ENCODE measurements at regions not wholly inside any gene's neighbourhood (a gene's known extent, or its start where the extent isn't known, plus 50 kb on each side); places are given as distances from the start of the nearest gene placed in this dataset.
"Not testable (repeated sequence)": the region's sequence is repeated elsewhere in the genome, so short reads cannot be mapped to it uniquely, and the experiment has no call there.

DNA sequence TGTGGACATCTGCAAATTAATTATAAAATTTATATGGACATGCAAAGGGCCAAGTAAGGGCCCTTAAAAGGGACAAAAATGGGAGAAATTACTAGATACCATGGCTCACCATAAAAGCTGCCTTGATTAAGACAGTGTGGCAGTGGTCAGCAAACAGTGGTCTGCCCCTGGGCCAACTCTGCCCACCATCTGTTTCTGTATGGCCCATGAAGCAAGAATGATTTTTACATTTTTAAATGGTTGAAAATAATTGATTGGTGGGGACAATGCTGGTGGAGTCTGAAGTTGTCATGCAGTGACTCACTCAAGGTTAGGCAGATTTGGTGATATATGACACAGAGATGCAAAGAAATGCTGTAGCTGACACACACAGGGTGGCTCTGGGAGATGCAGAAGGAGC, 143.2 kb upstream of the PRDM7 start:
- not testable (repeated sequence) for H3K36me3 ChIP-seq; H3K27me3 ChIP-seq; DNase-seq (ENCODE audit: low spot score in 2 of 2); H3K4me3 ChIP-seq; H3K9me3 ChIP-seq; H3K27ac ChIP-seq; H3K4me1 ChIP-seq

DNA sequence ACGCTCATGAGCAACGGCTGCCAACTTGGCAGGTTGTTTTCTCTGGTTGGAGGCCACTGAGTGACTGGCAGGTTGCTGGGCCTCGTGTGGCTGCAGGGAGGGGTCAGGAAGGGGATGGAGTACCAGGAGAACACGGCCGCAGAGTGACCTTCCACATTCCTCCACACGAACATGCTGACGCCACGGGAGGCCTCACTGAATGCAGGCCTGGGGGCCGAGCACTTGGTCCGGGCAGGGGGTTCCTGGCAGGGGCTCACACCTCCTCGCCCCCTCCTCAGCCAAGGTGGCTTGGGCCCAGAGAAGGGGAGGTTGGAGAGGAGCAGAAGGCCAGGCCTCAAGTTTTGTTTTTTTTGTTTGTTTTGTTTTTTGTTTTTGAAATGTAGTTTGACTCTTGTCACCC, 98.5 kb upstream of the PRDM7 start:
- not testable (repeated sequence) for H3K27ac ChIP-seq

DNA sequence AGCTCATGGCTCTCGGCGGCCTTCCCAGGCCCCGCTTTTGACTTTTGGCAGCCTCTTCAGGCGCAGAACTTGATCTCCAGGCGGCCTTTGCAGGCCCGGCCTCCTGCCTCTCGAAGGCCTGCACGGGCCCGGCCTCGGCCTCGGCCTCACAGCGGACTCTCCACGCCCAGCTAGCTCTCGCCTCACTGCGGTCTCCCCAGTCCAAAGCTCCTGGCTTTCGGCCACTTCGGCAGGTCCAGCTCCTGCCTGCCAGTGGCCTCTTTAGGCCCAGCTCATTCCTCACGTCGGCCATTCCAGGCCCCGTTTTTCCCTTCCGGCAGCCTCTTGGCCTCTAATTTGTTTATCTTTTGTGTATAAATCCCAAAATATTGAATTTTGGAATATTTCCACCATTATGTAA, 94.5 kb upstream of the PRDM7 start:
- WGBS = 100% methylated on average over 1 of the region's 21 CpGs
- H3K36me3 ChIP-seq; H3K4me1 ChIP-seq; H3K9me3 ChIP-seq; H3K4me3 ChIP-seq; H3K27me3 ChIP-seq; H3K27ac ChIP-seq; DNase-seq (ENCODE audit: low spot score in 2 of 2): not testable (repeated sequence)

More for the DNA sequence above, 98.5 kb upstream of the PRDM7 start:
- not testable (repeated sequence) for H3K4me3 ChIP-seq, H3K27me3 ChIP-seq, H3K4me1 ChIP-seq, H3K9me3 ChIP-seq, H3K36me3 ChIP-seq
- WGBS = no CpG with 5 or more reads among the region's 11 CpGs
- peak in 1 of 2 donors; percentile 60 for DNase-seq (ENCODE audit: low spot score in 2 of 2)

DNA sequence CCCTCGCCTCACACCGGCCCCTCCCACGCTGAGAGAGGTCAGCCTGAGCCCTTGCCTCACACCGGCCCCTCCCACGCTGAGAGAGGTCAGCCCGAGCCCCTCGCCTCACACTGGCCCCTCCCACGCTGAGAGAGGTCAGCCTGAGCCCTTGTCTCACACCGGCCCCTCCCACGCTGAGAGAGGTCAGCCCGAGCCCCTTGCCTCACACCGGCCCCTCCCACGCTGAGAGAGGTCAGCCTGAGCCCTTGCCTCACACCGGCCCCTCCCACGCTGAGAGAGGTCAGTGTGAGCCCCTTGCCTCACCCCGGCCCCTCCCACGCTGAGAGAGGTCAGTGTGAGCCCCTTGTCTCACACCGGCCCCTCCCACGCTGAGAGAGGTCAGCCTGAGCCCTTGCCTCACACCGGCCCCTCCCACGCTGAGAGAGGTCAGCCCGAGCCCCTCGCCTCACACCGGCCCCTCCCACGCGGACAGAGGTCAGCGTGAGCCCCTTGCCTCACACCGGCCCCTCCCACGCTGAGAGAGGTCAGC, 92.1 kb upstream of the PRDM7 start:
- not testable (repeated sequence) for H3K27ac ChIP-seq; H3K4me1 ChIP-seq; H3K27me3 ChIP-seq; H3K4me3 ChIP-seq; H3K36me3 ChIP-seq; H3K9me3 ChIP-seq; DNase-seq (ENCODE audit: low spot score in 2 of 2)
- WGBS = 95% methylated on average over 13 of the region's 29 CpGs

DNA sequence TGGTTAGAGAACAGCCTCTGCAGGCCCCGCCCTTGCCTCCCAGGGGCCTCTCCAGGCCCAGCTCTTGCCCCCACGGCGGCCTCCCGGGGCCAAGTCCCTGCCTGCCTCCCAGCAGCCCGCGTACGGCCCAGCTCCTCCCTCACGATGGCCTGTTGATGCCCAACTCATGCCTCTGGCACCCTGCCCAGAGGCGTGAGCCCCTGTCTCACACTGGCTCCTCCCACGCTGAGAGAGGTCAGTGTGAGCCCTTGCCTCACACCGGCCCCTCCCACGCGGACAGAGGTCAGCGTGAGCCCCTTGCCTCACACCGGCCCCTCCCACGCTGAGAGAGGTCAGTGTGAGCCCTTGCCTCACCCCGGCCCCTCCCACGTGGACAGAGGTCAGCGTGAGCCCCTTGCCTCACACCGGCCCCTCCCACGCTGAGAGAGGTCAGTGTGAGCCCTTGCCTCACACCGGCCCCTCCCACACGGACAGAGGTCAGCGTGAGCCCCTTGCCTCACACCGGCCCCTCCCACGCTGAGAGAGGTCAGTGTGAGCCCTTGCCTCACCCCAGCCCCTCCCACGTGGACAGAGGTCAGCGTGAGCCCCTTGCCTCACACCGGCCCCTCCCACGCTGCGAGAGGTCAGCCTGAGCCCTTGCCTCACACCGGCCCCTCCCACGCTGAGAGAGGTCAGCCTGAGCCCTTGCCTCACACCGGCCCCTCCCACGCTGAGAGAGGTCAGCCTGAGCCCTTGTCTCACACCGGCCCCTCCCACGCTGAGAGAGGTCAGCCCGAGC, 91.4 kb upstream of the PRDM7 start:
- not testable (repeated sequence) for H3K4me1 ChIP-seq; H3K27ac ChIP-seq; H3K4me3 ChIP-seq; H3K36me3 ChIP-seq; DNase-seq (ENCODE audit: low spot score in 2 of 2); H3K27me3 ChIP-seq; H3K9me3 ChIP-seq
- WGBS = no CpG with 5 or more reads among the region's 38 CpGs

DNA sequence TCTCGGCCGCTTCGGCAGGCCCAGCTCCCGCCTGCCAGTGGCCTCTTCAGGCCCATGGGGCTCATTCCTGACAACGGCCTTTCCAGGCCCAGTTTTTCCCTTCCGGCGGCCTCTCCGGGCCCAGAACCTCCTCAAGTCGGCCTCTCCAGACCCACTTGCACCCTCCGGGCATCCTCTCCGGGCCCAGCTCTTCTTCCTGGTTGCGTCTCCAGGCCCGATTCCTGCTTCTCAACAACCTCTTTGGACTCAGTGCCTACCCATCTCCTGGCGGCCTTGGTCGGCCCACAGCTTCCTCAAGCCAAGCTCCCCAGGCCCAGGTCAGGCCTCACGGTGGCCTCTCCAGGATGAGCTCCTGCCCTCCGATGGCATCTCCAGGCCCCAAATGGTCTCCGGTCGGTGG, 90.6 kb upstream of the PRDM7 start:
- DNase-seq (ENCODE audit: low spot score in 2 of 2); H3K4me1 ChIP-seq; H3K36me3 ChIP-seq; H3K27me3 ChIP-seq; H3K27ac ChIP-seq; H3K9me3 ChIP-seq; H3K4me3 ChIP-seq: not testable (repeated sequence)
- 93% methylated on average over 3 of the region's 19 CpGs for WGBS

GRCh38 chr16:90166679-90167556, 89.8 kb upstream of the PRDM7 start:
- not testable (repeated sequence) for H3K9me3 ChIP-seq; DNase-seq (ENCODE audit: low spot score in 2 of 2); H3K27ac ChIP-seq; H3K27me3 ChIP-seq; H3K4me1 ChIP-seq; H3K4me3 ChIP-seq; H3K36me3 ChIP-seq
- 94% methylated on average over 3 of the region's 12 CpGs for WGBS

- not testable (repeated sequence) for H3K4me1 ChIP-seq; H3K27me3 ChIP-seq; DNase-seq (ENCODE audit: low spot score in 2 of 2); H3K4me3 ChIP-seq; H3K36me3 ChIP-seq; H3K27ac ChIP-seq; H3K9me3 ChIP-seq
- WGBS = no CpG with 5 or more reads among the region's 4 CpGs
Measured at GRCh38 chr16:90151027-90151426, 73.9 kb upstream of the PRDM7 start.
